Naive B cell (primary cell): ENCODE measurements at regions not wholly inside any gene's neighbourhood (a gene's known extent, or its start where the extent isn't known, plus 50 kb on each side); places are given as distances from the start of the nearest gene placed in this dataset.
A peak's percentile ranks its signal among the peaks of the same experiment; 100 is the strongest.

Experiments
- ATAC-seq, 2 donors: fragments of 150-1000 bp; cut with Tn5 transposase; 2 replicates each; pipeline ENCODE4 v1.10.0; 2021; ENCODE audit warnings: low read depth in 2 of 2, mild to moderate bottlenecking in 2 of 2, moderate library complexity in 2 of 2
- DNase-seq: peaks from one replicate; pipeline ENCODE4 v3.0.0; 2022
- H3K27ac Mint-ChIP-seq, 6 donors: one replicate each; pipeline ENCODE4 v1.8.0; 2020 to 2022; ENCODE audit warnings: mild to moderate bottlenecking in 6 of 6, mixed read lengths in 6 of 6, moderate library complexity in 5 of 6, inconsistent platforms in 2 of 6
- H3K27me3 Mint-ChIP-seq, 3 donors: one replicate each; pipeline ENCODE4 v1.8.0; 2021 to 2022; ENCODE audit warnings: mixed read lengths in 3 of 3, mild to moderate bottlenecking in 1 of 3
- H3K36me3 Mint-ChIP-seq, 2 donors: one replicate each; pipeline ENCODE4 v1.8.0; 2020 to 2022; ENCODE audit warnings: mixed read lengths in 2 of 2, inconsistent platforms in 1 of 2, mild to moderate bottlenecking in 1 of 2
- H3K4me1 Mint-ChIP-seq, 3 donors: one replicate each; pipeline ENCODE4 v1.8.0; 2020 to 2022; ENCODE audit warnings: mixed read lengths in 3 of 3, inconsistent platforms in 1 of 3, mild to moderate bottlenecking in 1 of 3, moderate library complexity in 1 of 3
- H3K4me3 Mint-ChIP-seq, 8 donors: one replicate each; pipeline ENCODE4 v1.8.0; 2020 to 2022; ENCODE audit warnings: mild to moderate bottlenecking in 8 of 8, mixed read lengths in 8 of 8, moderate library complexity in 8 of 8, inconsistent platforms in 2 of 8
- H3K9me3 Mint-ChIP-seq, 7 donors: one replicate each; pipeline ENCODE4 v1.8.0; 2020 to 2022; ENCODE audit warnings: mixed read lengths in 7 of 7, mild to moderate bottlenecking in 5 of 7, inconsistent platforms in 2 of 7, moderate library complexity in 1 of 7

GRCh38 chr10:31619531-31620061, 300.6 kb downstream of the ZEB1 start:
- peaks cover 0 to 25% (median 7%) of the 10 kb centered on the region in 3 donors for H3K27me3 Mint-ChIP-seq
- peaks cover 7 to 15% of the 10 kb centered on the region in 2 donors for H3K36me3 Mint-ChIP-seq
- H3K27ac Mint-ChIP-seq: peak overlapping the region in 1 of 6 donors; percentile 32
- H3K9me3 Mint-ChIP-seq: peaks cover under 1 to 21% (median 12%) of the 10 kb centered on the region in 7 donors
- no peak overlapping the region for H3K4me3 Mint-ChIP-seq
- DNase-seq (no peak), ATAC-seq (no peak)
- peaks cover 0 to 6% (median 0%) of the 10 kb centered on the region in 3 donors for H3K4me1 Mint-ChIP-seq

- no peak overlapping the region for H3K27ac Mint-ChIP-seq
- H3K36me3 Mint-ChIP-seq: peaks cover 0 to 7% of the 10 kb centered on the region in 2 donors
- peaks cover 0 to 6% (median 0%) of the 10 kb centered on the region in 3 donors for H3K4me1 Mint-ChIP-seq
- H3K9me3 Mint-ChIP-seq: peaks cover 0 to 12% (median 6%) of the 10 kb centered on the region in 7 donors
- no peak for DNase-seq
- no peak for ATAC-seq
- peak overlapping the region in 1 of 8 donors; percentile 9 for H3K4me3 Mint-ChIP-seq
- H3K27me3 Mint-ChIP-seq: peaks cover 0 to 26% (median 7%) of the 10 kb centered on the region in 3 donors
Observed at GRCh38 chr10:31618541-31619291, 299.7 kb downstream of the ZEB1 start.

GRCh38 chr10:31617757-31618156, 298.7 kb downstream of the ZEB1 start:
- no peak for ATAC-seq
- Mint-ChIP-seq H3K9me3 (peaks cover 0 to 9% (median 5%) of the 10 kb centered on the region in 7 donors), H3K27me3 (peaks cover 0 to 26% (median 7%) of the 10 kb centered on the region in 3 donors), H3K27ac (no peak overlapping the region), H3K4me3 (peak overlapping the region in 1 of 8 donors; percentile 6), H3K4me1 (peaks cover 0 to 6% (median 0%) of the 10 kb centered on the region in 3 donors), H3K36me3 (peaks cover 0 to 7% of the 10 kb centered on the region in 2 donors)
- DNase-seq: no peak

- ATAC-seq (no peak), DNase-seq (no peak)
- Mint-ChIP-seq H3K4me1 (peaks cover 0 to 6% (median 0%) of the 10 kb centered on the region in 3 donors), H3K36me3 (peaks cover 0 to 7% of the 10 kb centered on the region in 2 donors), H3K27ac (no peak overlapping the region), H3K4me3 (no peak overlapping the region), H3K9me3 (peaks cover 0 to 9% (median 5%) of the 10 kb centered on the region in 7 donors), H3K27me3 (peaks cover 0 to 26% (median 7%) of the 10 kb centered on the region in 3 donors)
Observed at GRCh38 chr10:31617133-31617532, 298.1 kb downstream of the ZEB1 start.

GRCh38 chr10:31615129-31615528, 296.1 kb downstream of the ZEB1 start:
- Mint-ChIP-seq H3K27me3 (peaks cover 0 to 35% (median 0%) of the 10 kb centered on the region in 3 donors), H3K4me1 (peaks cover 6 to 10% (median 6%) of the 10 kb centered on the region in 3 donors), H3K27ac (peak overlapping the region in 1 of 6 donors; percentile 9)

GRCh38 chr10:31614611-31615010, 295.6 kb downstream of the ZEB1 start:
- Mint-ChIP-seq H3K36me3 (peaks cover 0 to 7% of the 10 kb centered on the region in 2 donors), H3K27me3 (peaks cover 0 to 36% (median 0%) of the 10 kb centered on the region in 3 donors), H3K4me3 (no peak overlapping the region), H3K27ac (no peak overlapping the region), H3K4me1 (peaks cover 6 to 10% (median 6%) of the 10 kb centered on the region in 3 donors), H3K9me3 (peaks cover 0 to 12% (median 5%) of the 10 kb centered on the region in 7 donors)
- ATAC-seq (no peak), DNase-seq (no peak)

More at GRCh38 chr10:31615129-31615528, 296.1 kb downstream of the ZEB1 start:
- no peak overlapping the region for H3K4me3 Mint-ChIP-seq
- no peak for DNase-seq
- no peak for ATAC-seq
- H3K9me3 Mint-ChIP-seq: peaks cover 0 to 12% (median 5%) of the 10 kb centered on the region in 7 donors
- H3K36me3 Mint-ChIP-seq: peaks cover 0 to 7% of the 10 kb centered on the region in 2 donors

GRCh38 chr10:31612082-31612481, 293.1 kb downstream of the ZEB1 start:
- peaks cover 4 to 27% (median 7%) of the 10 kb centered on the region in 3 donors for H3K27me3 Mint-ChIP-seq
- peaks cover 6 to 10% (median 6%) of the 10 kb centered on the region in 3 donors for H3K4me1 Mint-ChIP-seq
- H3K27ac Mint-ChIP-seq: no peak overlapping the region
- ATAC-seq (no peak), DNase-seq (no peak)
- peaks cover 0 to 12% (median 5%) of the 10 kb centered on the region in 7 donors for H3K9me3 Mint-ChIP-seq
- H3K4me3 Mint-ChIP-seq: no peak overlapping the region
- peaks cover 0 to 7% of the 10 kb centered on the region in 2 donors for H3K36me3 Mint-ChIP-seq

GRCh38 chr10:31611161-31611560, 292.1 kb downstream of the ZEB1 start:
- H3K36me3 Mint-ChIP-seq: peaks cover 0 to 7% of the 10 kb centered on the region in 2 donors
- H3K4me1 Mint-ChIP-seq: peaks cover 6 to 10% (median 6%) of the 10 kb centered on the region in 3 donors
- peaks cover 0 to 12% (median 5%) of the 10 kb centered on the region in 7 donors for H3K9me3 Mint-ChIP-seq
- H3K27me3 Mint-ChIP-seq: peaks cover 4 to 27% (median 7%) of the 10 kb centered on the region in 3 donors
- no peak overlapping the region for H3K27ac Mint-ChIP-seq
- no peak for DNase-seq
- ATAC-seq: no peak
- no peak overlapping the region for H3K4me3 Mint-ChIP-seq

GRCh38 chr10:31607481-31607880, 288.5 kb downstream of the ZEB1 start:
- DNase-seq (no peak), ATAC-seq (no peak)
- H3K4me3 Mint-ChIP-seq: no peak overlapping the region
- no peak overlapping the region for H3K27ac Mint-ChIP-seq
- peaks cover 4 to 17% (median 7%) of the 10 kb centered on the region in 3 donors for H3K27me3 Mint-ChIP-seq
- peaks cover 13 to 21% (median 16%) of the 10 kb centered on the region in 3 donors for H3K4me1 Mint-ChIP-seq
- H3K9me3 Mint-ChIP-seq: peaks cover 0 to 6% (median 0%) of the 10 kb centered on the region in 7 donors
- no peaks in the 10 kb centered on the region for H3K36me3 Mint-ChIP-seq

GRCh38 chr10:31606841-31607240, 287.8 kb downstream of the ZEB1 start:
- Mint-ChIP-seq H3K4me3 (no peak overlapping the region), H3K4me1 (peaks cover 13 to 19% (median 14%) of the 10 kb centered on the region in 3 donors), H3K36me3 (no peaks in the 10 kb centered on the region), H3K27me3 (peaks cover 4 to 17% (median 7%) of the 10 kb centered on the region in 3 donors), H3K27ac (no peak overlapping the region), H3K9me3 (peaks cover 0 to 6% (median 0%) of the 10 kb centered on the region in 7 donors)
- DNase-seq: no peak
- no peak for ATAC-seq

- Mint-ChIP-seq H3K27ac (no peak overlapping the region), H3K27me3 (peaks cover 4 to 9% (median 7%) of the 10 kb centered on the region in 3 donors), H3K36me3 (no peaks in the 10 kb centered on the region), H3K9me3 (peaks cover 0 to 6% (median 0%) of the 10 kb centered on the region in 7 donors), H3K4me3 (no peak overlapping the region), H3K4me1 (peaks cover 6 to 15% (median 7%) of the 10 kb centered on the region in 3 donors)
- ATAC-seq: no peak
- DNase-seq: no peak
Observed at GRCh38 chr10:31605861-31606525, 287.0 kb downstream of the ZEB1 start.

- no peak for ATAC-seq
- H3K27ac Mint-ChIP-seq: no peak overlapping the region
- H3K9me3 Mint-ChIP-seq: peaks cover 0 to 6% (median 0%) of the 10 kb centered on the region in 7 donors
- peaks cover 3 to 7% (median 4%) of the 10 kb centered on the region in 3 donors for H3K27me3 Mint-ChIP-seq
- DNase-seq: no peak
- H3K4me1 Mint-ChIP-seq: peaks cover 7 to 15% (median 10%) of the 10 kb centered on the region in 3 donors
- H3K4me3 Mint-ChIP-seq: no peak overlapping the region
- no peaks in the 10 kb centered on the region for H3K36me3 Mint-ChIP-seq
Observed at GRCh38 chr10:31605426-31605825, 286.4 kb downstream of the ZEB1 start.

GRCh38 chr10:31604646-31605170, 285.7 kb downstream of the ZEB1 start:
- peaks cover 0 to 6% (median 0%) of the 10 kb centered on the region in 7 donors for H3K9me3 Mint-ChIP-seq
- H3K27me3 Mint-ChIP-seq: peaks cover 0 to 7% (median 4%) of the 10 kb centered on the region in 3 donors
- no peak for ATAC-seq
- no peaks in the 10 kb centered on the region for H3K36me3 Mint-ChIP-seq
- peaks cover 7 to 15% (median 10%) of the 10 kb centered on the region in 3 donors for H3K4me1 Mint-ChIP-seq
- no peak for DNase-seq
- H3K4me3 Mint-ChIP-seq: peak overlapping the region in 7 of 8 donors; percentile 16 to 94 (median 89)
- H3K27ac Mint-ChIP-seq: peak overlapping the region in 1 of 6 donors; percentile 23
